SK-N-SH treated with all-trans-retinoic acid at 6 μM for 48 hours (cell line): ENCODE measurements at regions not wholly inside any gene's neighbourhood (a gene's known extent, or its start where the extent isn't known, plus 50 kb on each side); places are given as distances from the start of the nearest gene placed in this dataset.

Source experiments
- ATAC-seq: fragments of 200-7000 bp; cut with Tn5 transposase; 3 replicates; pipeline ENCODE4 v1.9.1; 2020; ENCODE audit warnings: mild to moderate bottlenecking, moderate library complexity
- ARNTL ChIP-seq: fragments of 450-650 bp; formaldehyde crosslinking; IDR thresholded peaks from 2 replicates; pipeline ENCODE4 v1.5.0; 2020; ENCODE audit warnings: low read depth, mild to moderate bottlenecking, moderate library complexity, borderline replicate concordance
- BACH2 ChIP-seq: fragments of 250-450 bp; sonication (Bioruptor Pico); IDR thresholded peaks from 2 replicates; pipeline ENCODE4 v1.9.0; 2021; ENCODE audit warnings: mild to moderate bottlenecking, borderline replicate concordance
- CSDC2 ChIP-seq: fragments of 250-450 bp; sonication (Bioruptor Pico); IDR thresholded peaks from 2 replicates; pipeline ENCODE4 v1.5.0; 2020; ENCODE audit warnings: mild to moderate bottlenecking, moderate library complexity
- ESRRG ChIP-seq: fragments of 250-450 bp; sonication (Bioruptor Pico); IDR thresholded peaks from 2 replicates; pipeline ENCODE4 v1.6.1; 2021; ENCODE audit warnings: mild to moderate bottlenecking
- GLIS3 ChIP-seq: fragments of 250-450 bp; sonication (Bioruptor Pico); IDR thresholded peaks from 2 replicates; pipeline ENCODE4 v1.5.0; 2020; ENCODE audit warnings: mild to moderate bottlenecking, moderate library complexity
- PPARA ChIP-seq: fragments of 250-450 bp; sonication (Bioruptor Pico); IDR thresholded peaks from 2 replicates; pipeline ENCODE4 v1.5.0; 2020; ENCODE audit warnings: mild to moderate bottlenecking, borderline replicate concordance
- RARB ChIP-seq: fragments of 250-450 bp; sonication (Bioruptor Pico); IDR thresholded peaks from 2 replicates; pipeline ENCODE4 v1.8.0; 2021; ENCODE audit warnings: mild to moderate bottlenecking, moderate library complexity
- SNAI2 ChIP-seq: fragments of 250-450 bp; sonication (Bioruptor Pico); IDR thresholded peaks from 2 replicates; pipeline ENCODE4 v1.5.0; 2020; ENCODE audit warnings: mild to moderate bottlenecking, moderate library complexity
- TCF4 ChIP-seq: fragments of 250-450 bp; sonication (Bioruptor Pico); IDR thresholded peaks from 2 replicates; pipeline ENCODE4 v1.8.0; 2021; ENCODE audit warnings: mild to moderate bottlenecking, moderate library complexity, borderline replicate concordance
- ZC3H10 ChIP-seq: fragments of 250-450 bp; sonication (Bioruptor Pico); IDR thresholded peaks from 2 replicates; pipeline ENCODE4 v1.5.1; 2021; ENCODE audit warnings: mild to moderate bottlenecking, moderate library complexity
- ZFP3 ChIP-seq: fragments of 250-450 bp; sonication (Bioruptor Pico); IDR thresholded peaks from 2 replicates; pipeline ENCODE4 v1.5.0; 2020; ENCODE audit warnings: mild to moderate bottlenecking, moderate library complexity
- ZFP30 ChIP-seq: fragments of 450-650 bp; formaldehyde crosslinking; IDR thresholded peaks from 2 replicates; pipeline ENCODE4 v1.5.0; 2022; ENCODE audit warnings: mild to moderate bottlenecking, moderate library complexity
- ZNF565 ChIP-seq: fragments of 450-650 bp; formaldehyde crosslinking; conservative IDR thresholded peaks from 2 replicates; pipeline ENCODE4 v1.5.0; 2020; ENCODE audit warnings: low read depth, mild to moderate bottlenecking, moderate library complexity
- ZNF70 ChIP-seq: fragments of 450-650 bp; formaldehyde crosslinking; IDR thresholded peaks from 2 replicates; pipeline ENCODE4 v1.5.0; 2020; ENCODE audit warnings: mild to moderate bottlenecking, moderate library complexity
- ZNF8 ChIP-seq: fragments of 450-650 bp; formaldehyde crosslinking; IDR thresholded peaks from 2 replicates; pipeline ENCODE4 v1.5.0; 2020; ENCODE audit warnings: mild to moderate bottlenecking, moderate library complexity
- TF ChIP-seq, protein P1 (sequence below): fragments of 250-450 bp; sonication (Bioruptor Pico); IDR thresholded peaks from 2 replicates; pipeline ENCODE4 v1.8.0; 2020; ENCODE audit warnings: mild to moderate bottlenecking, moderate library complexity, borderline replicate concordance
- TF ChIP-seq, protein P2 (sequence below): fragments of 250-450 bp; sonication (Bioruptor Pico); IDR thresholded peaks from 2 replicates; pipeline ENCODE4 v1.8.0; 2021; ENCODE audit warnings: low read depth, mild to moderate bottlenecking, moderate library complexity, borderline replicate concordance
- TF ChIP-seq, protein P3 (sequence below): fragments of 250-450 bp; sonication (Bioruptor Pico); IDR thresholded peaks from 2 replicates; pipeline ENCODE4 v1.5.1; 2020; ENCODE audit warnings: low read depth, mild to moderate bottlenecking, moderate library complexity
- TF ChIP-seq, protein P4 (sequence below): fragments of 250-450 bp; sonication (Bioruptor Pico); IDR thresholded peaks from 2 replicates; pipeline ENCODE4 v1.5.0; 2020; ENCODE audit warnings: mild to moderate bottlenecking, moderate library complexity

DNA sequence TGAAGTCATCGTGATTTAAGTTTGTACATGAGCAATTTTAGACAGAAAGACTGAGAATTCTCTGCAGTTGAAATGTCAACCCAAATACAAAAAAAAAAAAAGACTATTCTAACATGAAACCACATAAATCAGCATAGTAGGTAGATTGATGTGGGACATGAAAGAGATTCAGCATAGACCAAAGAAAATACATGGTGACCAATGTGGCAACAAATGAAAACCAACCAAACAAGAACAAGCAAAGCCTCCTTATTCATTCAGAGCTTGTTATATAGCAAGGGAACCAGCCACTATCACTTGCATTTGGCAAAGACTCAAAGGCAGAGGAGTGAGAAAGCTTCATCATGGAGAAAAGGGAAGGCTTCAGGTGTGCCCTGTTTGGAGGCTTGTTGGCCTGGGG lies 144.4 kb upstream of the TMPO start:
- ATAC-seq: no peak
- TF ChIP-seq ESRRG (CRISPR knock-in tag) (no peak), ZFP30 (CRISPR knock-in tag) (no peak), SNAI2 (CRISPR knock-in tag) (no peak), ZNF70 (CRISPR knock-in tag) (no peak), ZC3H10 (CRISPR knock-in tag) (no peak), TCF4 (CRISPR knock-in tag) (no peak), CSDC2 (CRISPR knock-in tag) (no peak), ZNF565 (no peak), RARB (CRISPR knock-in tag) (no peak), GLIS3 (CRISPR knock-in tag) (no peak)
- TF ChIP-seq, protein P1, sequence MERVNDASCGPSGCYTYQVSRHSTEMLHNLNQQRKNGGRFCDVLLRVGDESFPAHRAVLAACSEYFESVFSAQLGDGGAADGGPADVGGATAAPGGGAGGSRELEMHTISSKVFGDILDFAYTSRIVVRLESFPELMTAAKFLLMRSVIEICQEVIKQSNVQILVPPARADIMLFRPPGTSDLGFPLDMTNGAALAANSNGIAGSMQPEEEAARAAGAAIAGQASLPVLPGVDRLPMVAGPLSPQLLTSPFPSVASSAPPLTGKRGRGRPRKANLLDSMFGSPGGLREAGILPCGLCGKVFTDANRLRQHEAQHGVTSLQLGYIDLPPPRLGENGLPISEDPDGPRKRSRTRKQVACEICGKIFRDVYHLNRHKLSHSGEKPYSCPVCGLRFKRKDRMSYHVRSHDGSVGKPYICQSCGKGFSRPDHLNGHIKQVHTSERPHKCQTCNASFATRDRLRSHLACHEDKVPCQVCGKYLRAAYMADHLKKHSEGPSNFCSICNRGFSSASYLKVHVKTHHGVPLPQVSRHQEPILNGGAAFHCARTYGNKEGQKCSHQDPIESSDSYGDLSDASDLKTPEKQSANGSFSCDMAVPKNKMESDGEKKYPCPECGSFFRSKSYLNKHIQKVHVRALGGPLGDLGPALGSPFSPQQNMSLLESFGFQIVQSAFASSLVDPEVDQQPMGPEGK: no peak
- TF ChIP-seq, protein P2, sequence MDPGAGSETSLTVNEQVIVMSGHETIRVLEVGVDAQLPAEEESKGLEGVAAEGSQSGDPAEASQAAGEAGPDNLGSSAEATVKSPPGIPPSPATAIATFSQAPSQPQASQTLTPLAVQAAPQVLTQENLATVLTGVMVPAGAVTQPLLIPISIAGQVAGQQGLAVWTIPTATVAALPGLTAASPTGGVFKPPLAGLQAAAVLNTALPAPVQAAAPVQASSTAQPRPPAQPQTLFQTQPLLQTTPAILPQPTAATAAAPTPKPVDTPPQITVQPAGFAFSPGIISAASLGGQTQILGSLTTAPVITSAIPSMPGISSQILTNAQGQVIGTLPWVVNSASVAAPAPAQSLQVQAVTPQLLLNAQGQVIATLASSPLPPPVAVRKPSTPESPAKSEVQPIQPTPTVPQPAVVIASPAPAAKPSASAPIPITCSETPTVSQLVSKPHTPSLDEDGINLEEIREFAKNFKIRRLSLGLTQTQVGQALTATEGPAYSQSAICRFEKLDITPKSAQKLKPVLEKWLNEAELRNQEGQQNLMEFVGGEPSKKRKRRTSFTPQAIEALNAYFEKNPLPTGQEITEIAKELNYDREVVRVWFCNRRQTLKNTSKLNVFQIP: no peak
- TF ChIP-seq, protein P3, sequence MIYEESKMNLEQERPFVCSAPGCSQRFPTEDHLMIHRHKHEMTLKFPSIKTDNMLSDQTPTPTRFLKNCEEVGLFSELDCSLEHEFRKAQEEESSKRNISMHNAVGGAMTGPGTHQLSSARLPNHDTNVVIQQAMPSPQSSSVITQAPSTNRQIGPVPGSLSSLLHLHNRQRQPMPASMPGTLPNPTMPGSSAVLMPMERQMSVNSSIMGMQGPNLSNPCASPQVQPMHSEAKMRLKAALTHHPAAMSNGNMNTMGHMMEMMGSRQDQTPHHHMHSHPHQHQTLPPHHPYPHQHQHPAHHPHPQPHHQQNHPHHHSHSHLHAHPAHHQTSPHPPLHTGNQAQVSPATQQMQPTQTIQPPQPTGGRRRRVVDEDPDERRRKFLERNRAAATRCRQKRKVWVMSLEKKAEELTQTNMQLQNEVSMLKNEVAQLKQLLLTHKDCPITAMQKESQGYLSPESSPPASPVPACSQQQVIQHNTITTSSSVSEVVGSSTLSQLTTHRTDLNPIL (CRISPR knock-in tag): no peak

DNA sequence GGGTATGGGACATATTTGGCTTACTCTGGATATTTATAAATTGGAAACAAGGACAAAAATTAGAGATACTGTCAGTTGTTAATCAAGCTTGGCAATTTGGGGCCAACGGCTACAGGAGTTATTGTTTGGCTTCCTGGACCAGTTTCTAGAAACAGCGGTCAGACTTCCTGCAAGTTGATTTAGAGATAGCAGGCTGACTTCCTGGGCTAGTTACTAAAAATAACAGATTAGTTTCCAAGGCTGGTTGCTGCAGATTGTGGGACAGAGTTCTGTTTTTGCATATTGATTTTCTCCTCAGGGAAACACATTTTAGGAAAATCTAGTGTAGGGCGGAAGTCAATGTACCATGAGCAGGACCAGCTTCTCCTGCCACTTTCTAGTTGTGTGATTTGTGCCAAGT lies 144.0 kb upstream of the TMPO start:
- TF ChIP-seq BACH2 (CRISPR knock-in tag): no peak
- TF ChIP-seq, all 23 proteins: peak for 0
- ATAC-seq: no peak

DNA sequence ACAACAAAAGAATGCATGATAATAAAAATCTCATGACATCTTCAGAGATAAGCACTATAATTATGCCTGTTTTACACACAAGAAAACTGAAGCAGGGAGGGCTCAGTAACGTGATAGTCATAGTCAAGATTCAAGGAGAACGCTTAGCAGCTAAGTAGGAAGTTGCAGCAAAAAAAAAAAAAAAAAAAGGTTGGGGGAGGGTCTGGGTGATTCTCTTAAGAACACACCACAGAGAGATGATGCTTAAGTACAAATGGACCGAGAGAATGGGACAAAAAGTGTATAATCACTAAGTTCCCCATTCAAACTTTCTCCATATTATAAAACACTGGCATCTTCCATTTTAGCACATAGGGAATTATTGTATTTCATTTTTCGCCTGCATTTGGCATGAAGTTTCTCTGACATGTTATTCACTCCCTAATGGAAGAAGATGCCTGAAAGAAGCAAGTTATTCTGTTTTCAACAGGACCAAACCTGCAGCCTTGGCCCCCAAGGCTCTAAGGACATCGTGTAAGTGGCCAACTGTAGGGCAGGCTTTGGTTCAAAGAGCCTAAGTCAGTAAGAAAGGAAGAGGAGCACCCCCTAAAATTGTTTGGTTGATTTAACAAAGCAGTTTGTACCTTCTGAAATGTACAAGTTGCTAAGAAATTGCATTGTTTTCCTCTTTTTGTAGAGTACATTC lies 142.9 kb upstream of the TMPO start:
- ATAC-seq: no peak
- TF ChIP-seq ZNF70 (CRISPR knock-in tag) (no peak), ZFP3 (CRISPR knock-in tag) (no peak), CSDC2 (CRISPR knock-in tag) (no peak), ESRRG (CRISPR knock-in tag) (no peak)
- TF ChIP-seq, protein P3 (CRISPR knock-in tag): no peak

DNA sequence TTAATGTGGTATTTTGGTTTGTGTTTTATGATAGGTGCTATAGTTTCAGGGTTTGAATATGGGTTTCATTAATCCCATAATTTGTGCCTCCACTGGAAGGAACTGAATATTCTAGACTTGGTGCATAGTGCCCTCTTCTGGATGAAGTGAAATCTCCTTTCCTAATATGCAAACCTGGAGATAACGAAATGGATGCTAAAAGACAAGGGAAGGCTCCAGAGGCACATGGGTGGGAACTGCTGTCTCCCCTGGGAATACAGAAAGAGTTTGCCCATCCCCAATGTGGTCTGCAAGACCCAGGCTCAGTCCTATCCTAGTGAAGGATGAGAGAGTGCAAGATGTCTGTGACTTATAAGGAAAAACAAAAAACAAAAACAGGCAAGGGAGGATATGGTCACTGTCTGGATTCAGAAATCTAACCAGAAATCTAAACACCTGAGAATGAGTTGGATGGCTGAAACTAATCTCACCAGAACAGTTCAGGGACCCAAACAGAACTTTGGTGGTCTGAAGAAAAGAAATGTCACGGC lies 142.3 kb upstream of the TMPO start:
- TF ChIP-seq ARNTL (CRISPR knock-in tag) (no peak), ZFP3 (CRISPR knock-in tag) (no peak), ZFP30 (CRISPR knock-in tag) (no peak), ZNF8 (CRISPR knock-in tag) (no peak), PPARA (CRISPR knock-in tag) (no peak), SNAI2 (CRISPR knock-in tag) (no peak)
- TF ChIP-seq, protein P4, sequence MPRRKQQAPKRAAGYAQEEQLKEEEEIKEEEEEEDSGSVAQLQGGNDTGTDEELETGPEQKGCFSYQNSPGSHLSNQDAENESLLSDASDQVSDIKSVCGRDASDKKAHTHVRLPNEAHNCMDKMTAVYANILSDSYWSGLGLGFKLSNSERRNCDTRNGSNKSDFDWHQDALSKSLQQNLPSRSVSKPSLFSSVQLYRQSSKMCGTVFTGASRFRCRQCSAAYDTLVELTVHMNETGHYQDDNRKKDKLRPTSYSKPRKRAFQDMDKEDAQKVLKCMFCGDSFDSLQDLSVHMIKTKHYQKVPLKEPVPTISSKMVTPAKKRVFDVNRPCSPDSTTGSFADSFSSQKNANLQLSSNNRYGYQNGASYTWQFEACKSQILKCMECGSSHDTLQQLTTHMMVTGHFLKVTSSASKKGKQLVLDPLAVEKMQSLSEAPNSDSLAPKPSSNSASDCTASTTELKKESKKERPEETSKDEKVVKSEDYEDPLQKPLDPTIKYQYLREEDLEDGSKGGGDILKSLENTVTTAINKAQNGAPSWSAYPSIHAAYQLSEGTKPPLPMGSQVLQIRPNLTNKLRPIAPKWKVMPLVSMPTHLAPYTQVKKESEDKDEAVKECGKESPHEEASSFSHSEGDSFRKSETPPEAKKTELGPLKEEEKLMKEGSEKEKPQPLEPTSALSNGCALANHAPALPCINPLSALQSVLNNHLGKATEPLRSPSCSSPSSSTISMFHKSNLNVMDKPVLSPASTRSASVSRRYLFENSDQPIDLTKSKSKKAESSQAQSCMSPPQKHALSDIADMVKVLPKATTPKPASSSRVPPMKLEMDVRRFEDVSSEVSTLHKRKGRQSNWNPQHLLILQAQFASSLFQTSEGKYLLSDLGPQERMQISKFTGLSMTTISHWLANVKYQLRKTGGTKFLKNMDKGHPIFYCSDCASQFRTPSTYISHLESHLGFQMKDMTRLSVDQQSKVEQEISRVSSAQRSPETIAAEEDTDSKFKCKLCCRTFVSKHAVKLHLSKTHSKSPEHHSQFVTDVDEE (CRISPR knock-in tag): no peak
- ATAC-seq: peak; percentile 93
